ENCODE measurements at regions not wholly inside any gene's neighbourhood (a gene's known extent, or its start where the extent isn't known, plus 50 kb on each side); places are given as distances from the start of the nearest gene placed in this dataset.
A peak's percentile ranks its signal among the peaks of the same experiment; 100 is the strongest.

GRCh38 chrX:137916090-137916746 lies 350.3 kb downstream of the ZIC3 start:
- H3K4me2 ChIP-seq (ENCODE audit: low read length): no peak overlapping the region
- H3K4me1 ChIP-seq (ENCODE audit: insufficient read depth, low read length, severe bottlenecking): no peaks in the 10 kb centered on the region
- H4K20me1 ChIP-seq (ENCODE audit: insufficient read depth, low read length): no peaks in the 10 kb centered on the region
- H3F3A ChIP-seq (ENCODE audit: insufficient read depth, low read length): no peaks in the 10 kb centered on the region
- no peaks in the 10 kb centered on the region for H3K27me3 ChIP-seq (ENCODE audit: insufficient read depth, low read length)
- H3K4me3 ChIP-seq (ENCODE audit: low read depth, low read length, poor library complexity, severe bottlenecking): no peak overlapping the region
- no peaks in the 10 kb centered on the region for H3K79me2 ChIP-seq (ENCODE audit: insufficient read depth, low read length)
- no peak overlapping the region for H2AFZ ChIP-seq (ENCODE audit: low read length)
- no peaks in the 10 kb centered on the region for H3K9me3 ChIP-seq (ENCODE audit: low read length)
- no peak overlapping the region for H3K27ac ChIP-seq (ENCODE audit: low read depth, low read length, poor library complexity, severe bottlenecking)
- no peaks in the 10 kb centered on the region for H3K36me3 ChIP-seq (ENCODE audit: insufficient read depth, low read length)
- TF ChIP-seq CTCF (IDR thresholded peaks at IDR 0.05; ENCODE audit: low read length): no peak
- TF ChIP-seq EZH2 (IDR thresholded peaks at IDR 0.05; ENCODE audit: borderline replicate concordance, low read length): no peak
- H3K9me2 ChIP-seq (ENCODE audit: low read depth, low read length): no peaks in the 10 kb centered on the region
- no peak overlapping the region for H3K9ac ChIP-seq (ENCODE audit: low read length)

DNA sequence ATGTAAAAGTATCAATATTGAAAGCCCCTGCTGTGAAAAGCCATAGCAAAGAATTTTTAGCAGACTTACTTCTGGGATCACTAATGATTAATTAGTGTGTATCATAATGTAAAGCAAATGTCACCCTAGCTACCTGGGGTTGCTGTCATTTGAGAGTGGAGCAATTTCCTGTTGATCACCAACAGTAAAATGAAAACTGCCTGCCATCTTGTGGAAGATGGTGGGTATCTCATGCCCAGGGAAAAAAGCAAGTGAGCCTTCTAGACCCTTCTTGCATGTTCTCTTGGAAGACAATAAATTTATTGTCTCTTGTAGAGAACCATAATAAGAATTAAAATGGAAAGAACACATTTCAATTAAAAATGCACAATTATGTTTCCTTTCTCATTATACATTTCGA lies 360.2 kb downstream of the ZIC3 start:
- H3K27ac ChIP-seq (ENCODE audit: low read depth, low read length, poor library complexity, severe bottlenecking): no peak overlapping the region
- no peaks in the 10 kb centered on the region for H3K9me3 ChIP-seq (ENCODE audit: low read length)
- no peaks in the 10 kb centered on the region for H3K9me2 ChIP-seq (ENCODE audit: low read depth, low read length)
- H3K79me2 ChIP-seq (ENCODE audit: insufficient read depth, low read length): no peaks in the 10 kb centered on the region
- H3K9ac ChIP-seq (ENCODE audit: low read length): no peak overlapping the region
- H4K20me1 ChIP-seq (ENCODE audit: insufficient read depth, low read length): no peaks in the 10 kb centered on the region
- no peaks in the 10 kb centered on the region for H3K36me3 ChIP-seq (ENCODE audit: insufficient read depth, low read length)
- no peaks in the 10 kb centered on the region for H3K27me3 ChIP-seq (ENCODE audit: insufficient read depth, low read length)
- H3K4me2 ChIP-seq (ENCODE audit: low read length): no peak overlapping the region
- TF ChIP-seq EZH2 (IDR thresholded peaks at IDR 0.05; ENCODE audit: borderline replicate concordance, low read length) (no peak), CTCF (IDR thresholded peaks at IDR 0.05; ENCODE audit: low read length) (peak; percentile 35)
- no peaks in the 10 kb centered on the region for H3K4me1 ChIP-seq (ENCODE audit: insufficient read depth, low read length, severe bottlenecking)
- H2AFZ ChIP-seq (ENCODE audit: low read length): no peak overlapping the region
- H3F3A ChIP-seq (ENCODE audit: insufficient read depth, low read length): no peaks in the 10 kb centered on the region
- no peak overlapping the region for H3K4me3 ChIP-seq (ENCODE audit: low read depth, low read length, poor library complexity, severe bottlenecking)

DNA sequence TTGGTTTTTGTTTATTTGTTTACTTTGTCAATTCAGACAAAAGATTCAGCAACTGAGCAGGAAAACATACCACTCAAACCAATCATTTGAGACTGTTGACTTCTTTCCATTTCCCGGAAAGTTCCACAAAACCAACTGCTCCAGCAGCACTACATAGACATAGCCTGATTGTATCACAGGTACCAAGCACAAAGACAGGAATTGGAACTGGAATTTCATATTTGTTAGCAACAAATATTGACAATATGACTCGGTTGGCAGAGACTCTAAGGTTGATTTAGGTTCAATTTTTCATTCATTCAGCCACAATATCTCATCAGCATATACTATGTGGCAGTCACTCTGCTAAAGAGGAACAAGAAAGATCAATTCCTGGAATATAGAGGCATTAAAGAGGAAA lies 364.0 kb downstream of the ZIC3 start:
- Histone ChIP-seq H3F3A (ENCODE audit: insufficient read depth, low read length) (no peaks in the 10 kb centered on the region), H3K9ac (ENCODE audit: low read length) (no peak overlapping the region), H3K9me3 (ENCODE audit: low read length) (no peaks in the 10 kb centered on the region), H3K27me3 (ENCODE audit: insufficient read depth, low read length) (no peaks in the 10 kb centered on the region), H3K4me3 (ENCODE audit: low read depth, low read length, poor library complexity, severe bottlenecking) (no peak overlapping the region), H3K9me2 (ENCODE audit: low read depth, low read length) (no peaks in the 10 kb centered on the region), H2AFZ (ENCODE audit: low read length) (no peak overlapping the region), H3K27ac (ENCODE audit: low read depth, low read length, poor library complexity, severe bottlenecking) (no peak overlapping the region), H3K4me2 (ENCODE audit: low read length) (no peak overlapping the region), H3K79me2 (ENCODE audit: insufficient read depth, low read length) (no peaks in the 10 kb centered on the region), H3K36me3 (ENCODE audit: insufficient read depth, low read length) (no peaks in the 10 kb centered on the region), H3K4me1 (ENCODE audit: insufficient read depth, low read length, severe bottlenecking) (no peaks in the 10 kb centered on the region), H4K20me1 (ENCODE audit: insufficient read depth, low read length) (no peaks in the 10 kb centered on the region)
- TF ChIP-seq CTCF (IDR thresholded peaks at IDR 0.05; ENCODE audit: low read length) (no peak), EZH2 (IDR thresholded peaks at IDR 0.05; ENCODE audit: borderline replicate concordance, low read length) (no peak)
